OCI-LY7 (cell line): ENCODE measurements at regions not wholly inside any gene's neighbourhood (a gene's known extent, or its start where the extent isn't known, plus 50 kb on each side); places are given as distances from the start of the nearest gene placed in this dataset.

Source experiments
- BruUV-seq: library from RNA; stranded (reverse); fragments of 400-500 nt; replicated peaks from 2 replicates; lab custom pipeline; 2021; lab: Mats Ljungman, UMichigan
- CTCF ChIA-PET: fragments of 300-600 bp; sonication (Branson Sonifier 250); formaldehyde crosslinking; loops from one replicate; lab custom pipeline; 2022; ENCODE audit warnings: antibody characterized with exemption; ENCODE audit not compliant: unreplicated experiment; lab: Charles Lee
- POLR2A ChIA-PET: fragments of 300-600 bp; sonication (Branson Sonifier 250); formaldehyde crosslinking; loops from one replicate; lab custom pipeline; 2022; ENCODE audit warnings: antibody characterized with exemption; lab: Charles Lee
- DNase-seq: peaks from one replicate; pipeline ENCODE4 v3.0.0-alpha.2; 2015; ENCODE audit warnings: low spot score
- H2AFZ ChIP-seq: fragments of 200-600 bp; sonication (generic), shearing (Covaris generic); 2 replicates; pipeline ENCODE4 v1.6.1; 2014; ENCODE audit warnings: mild to moderate bottlenecking, antibody characterized with exemption, low read length, moderate library complexity
- H3K27ac ChIP-seq: fragments of 200-600 bp; sonication (generic); 2 replicates; pipeline ENCODE4 v1.5.1; 2014; ENCODE audit warnings: mixed run types, low read depth, mild to moderate bottlenecking, moderate library complexity, low read length, inconsistent platforms; ENCODE audit not compliant: poor library complexity, severe bottlenecking
- H3K36me3 ChIP-seq: fragments of 200-600 bp; sonication (generic); 2 replicates; pipeline ENCODE4 v1.6.1; 2014; ENCODE audit warnings: mild to moderate bottlenecking, antibody characterized with exemption, low read length, moderate library complexity, mixed read lengths; ENCODE audit not compliant: insufficient read depth
- H3K4me1 ChIP-seq: fragments of 200-600 bp; sonication (generic); 2 replicates; pipeline ENCODE4 v1.5.1; 2014; ENCODE audit warnings: mild to moderate bottlenecking, low read length; ENCODE audit not compliant: insufficient read depth, poor library complexity, severe bottlenecking
- H3K4me2 ChIP-seq: fragments of 200-600 bp; sonication (generic); 2 replicates; pipeline ENCODE4 v1.6.1; 2014; ENCODE audit warnings: mild to moderate bottlenecking, low read length
- H3K4me3 ChIP-seq: fragments of 200-600 bp; sonication (generic); 2 replicates; pipeline ENCODE4 v1.5.1; 2014; ENCODE audit warnings: mild to moderate bottlenecking, low read depth, low read length; ENCODE audit not compliant: poor library complexity, severe bottlenecking
- H3K79me2 ChIP-seq: fragments of 200-600 bp; sonication (generic); 2 replicates; pipeline ENCODE4 v1.6.1; 2016; ENCODE audit warnings: low read depth, mild to moderate bottlenecking, low read length, moderate library complexity, mixed read lengths; ENCODE audit not compliant: insufficient read depth
- H3K9me2 ChIP-seq: fragments of 200-600 bp; sonication (generic); 2 replicates; pipeline ENCODE4 v1.6.1; 2016; ENCODE audit warnings: mild to moderate bottlenecking, low read length, mixed read lengths; ENCODE audit not compliant: insufficient read depth
- H3K9me3 ChIP-seq: fragments of 200-600 bp; sonication (generic); 2 replicates; pipeline ENCODE4 v1.6.1; 2014; ENCODE audit warnings: mild to moderate bottlenecking, mixed run types, low read length, mixed read lengths
- H4K20me1 ChIP-seq: fragments of 200-600 bp; sonication (generic); 2 replicates; pipeline ENCODE4 v1.6.1; 2014; ENCODE audit warnings: mild to moderate bottlenecking, antibody characterized with exemption, low read length, moderate library complexity, mixed read lengths; ENCODE audit not compliant: insufficient read depth
- CTCF ChIP-seq: fragments of 200-600 bp; sonication (generic); conservative IDR thresholded peaks from 2 replicates; pipeline ENCODE4 v1.5.1; 2014; ENCODE audit warnings: mild to moderate bottlenecking, antibody characterized with exemption, low read length, moderate library complexity, mixed read lengths
- EZH2phosphoT487 ChIP-seq: fragments of 200-600 bp; sonication (generic); IDR thresholded peaks from 2 replicates; pipeline ENCODE4 v1.6.1; 2018; ENCODE audit warnings: low read depth, borderline replicate concordance, mild to moderate bottlenecking, mixed run types, antibody characterized with exemption, low read length, moderate library complexity, mixed read lengths
- intact Hi-C: fragments of 100-400 bp; cut with micrococcal nuclease; formaldehyde crosslinking; loops from one replicate; pipeline ENCODE4 v1.10.0; 2022; ENCODE audit not compliant: unreplicated experiment

- no peak overlapping the region for H3K4me3 ChIP-seq
- H3K9me3 ChIP-seq: no peaks in the 10 kb centered on the region
- H3K27ac ChIP-seq: no peak overlapping the region
- no peaks in the 10 kb centered on the region for H3K79me2 ChIP-seq
- DNase-seq: no peak
- H3K4me2 ChIP-seq: no peak overlapping the region
- no TSS peak for BruUV-seq
- CTCF ChIA-PET: no interaction called here
- POLR2A ChIA-PET: no interaction called here
- no peaks in the 10 kb centered on the region for H4K20me1 ChIP-seq
- H3K9me2 ChIP-seq: no peaks in the 10 kb centered on the region
- no peak overlapping the region for H2AFZ ChIP-seq
- H3K4me1 ChIP-seq: no peaks in the 10 kb centered on the region
- TF ChIP-seq CTCF (no peak), EZH2phosphoT487 (no peak)
- intact Hi-C loops: no loop called here
- no peaks in the 10 kb centered on the region for H3K36me3 ChIP-seq
Observed at GRCh38 chr14:105982664-105983063, 456.3 kb downstream of the TMEM121 start.

- POLR2A ChIA-PET: no interaction called here
- Histone ChIP-seq H3K4me2 (no peak overlapping the region), H3K4me3 (no peak overlapping the region), H3K9me3 (no peaks in the 10 kb centered on the region), H4K20me1 (no peaks in the 10 kb centered on the region), H3K79me2 (no peaks in the 10 kb centered on the region), H3K9me2 (no peaks in the 10 kb centered on the region), H3K4me1 (no peaks in the 10 kb centered on the region), H2AFZ (no peak overlapping the region), H3K36me3 (no peaks in the 10 kb centered on the region), H3K27ac (no peak overlapping the region)
- intact Hi-C loops: no loop called here
- TF ChIP-seq CTCF (no peak), EZH2phosphoT487 (no peak)
- no TSS peak for BruUV-seq
- no peak for DNase-seq
- CTCF ChIA-PET: no interaction called here
Observed at GRCh38 chr14:105986894-105987284, 460.5 kb downstream of the TMEM121 start.

- CTCF ChIA-PET: no interaction called here
Observed at GRCh38 chr14:105987563-105987962, 461.2 kb downstream of the TMEM121 start.

More at GRCh38 chr14:105987563-105987962, 461.2 kb downstream of the TMEM121 start:
- Histone ChIP-seq H3K27ac (no peak overlapping the region), H3K4me1 (no peaks in the 10 kb centered on the region), H3K36me3 (no peaks in the 10 kb centered on the region), H3K4me2 (no peak overlapping the region), H4K20me1 (no peaks in the 10 kb centered on the region), H3K9me3 (no peaks in the 10 kb centered on the region), H3K79me2 (no peaks in the 10 kb centered on the region), H2AFZ (no peak overlapping the region), H3K9me2 (no peaks in the 10 kb centered on the region), H3K4me3 (no peak overlapping the region)
- DNase-seq: no peak
- POLR2A ChIA-PET: no interaction called here
- intact Hi-C loops: no loop called here
- BruUV-seq: no TSS peak
- TF ChIP-seq CTCF (no peak), EZH2phosphoT487 (no peak)
